HG03196 (cell line): ENCODE measurements at regions not wholly inside any gene's neighbourhood (a gene's known extent, or its start where the extent isn't known, plus 50 kb on each side); places are given as distances from the start of the nearest gene placed in this dataset.

Experiments
- ATAC-seq: cut with Tn5 transposase; IDR thresholded peaks from one replicate; pipeline ENCODE4 v1.9.1; 2021; ENCODE audit not compliant: unreplicated experiment

- ATAC-seq = no peak
Measured at GRCh38 chr13:79090552-79091124, 315.4 kb downstream of the RBM26 start.

DNA sequence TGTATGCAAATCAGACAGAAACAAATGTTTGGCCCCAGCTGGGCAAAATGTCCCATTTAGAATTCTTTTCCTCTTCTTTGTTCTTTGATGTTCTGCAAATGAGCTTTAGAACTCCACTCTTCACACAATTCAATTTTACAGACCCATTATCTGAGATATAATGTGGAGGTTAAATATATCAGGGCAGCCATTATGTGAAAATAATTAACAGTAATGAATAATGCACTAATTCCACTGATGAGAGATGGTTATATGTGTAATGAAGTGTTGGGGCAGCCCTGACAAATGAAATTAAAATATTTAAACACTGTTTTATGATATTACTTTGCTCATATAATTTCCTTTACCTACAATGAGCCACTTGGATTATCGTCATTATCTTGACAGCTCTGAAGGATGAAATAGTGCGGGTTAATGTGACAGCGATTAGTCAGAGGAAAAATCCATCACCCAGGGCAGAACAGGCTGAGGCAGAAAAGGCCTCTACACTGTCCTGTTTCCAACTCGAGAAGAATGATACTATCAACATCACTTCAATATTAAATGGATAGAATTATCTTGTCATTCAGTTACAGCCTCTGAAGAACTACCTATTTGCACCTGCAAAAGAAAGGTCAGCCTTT is 321.1 kb downstream of the RBM26 start:
- ATAC-seq = no peak

DNA sequence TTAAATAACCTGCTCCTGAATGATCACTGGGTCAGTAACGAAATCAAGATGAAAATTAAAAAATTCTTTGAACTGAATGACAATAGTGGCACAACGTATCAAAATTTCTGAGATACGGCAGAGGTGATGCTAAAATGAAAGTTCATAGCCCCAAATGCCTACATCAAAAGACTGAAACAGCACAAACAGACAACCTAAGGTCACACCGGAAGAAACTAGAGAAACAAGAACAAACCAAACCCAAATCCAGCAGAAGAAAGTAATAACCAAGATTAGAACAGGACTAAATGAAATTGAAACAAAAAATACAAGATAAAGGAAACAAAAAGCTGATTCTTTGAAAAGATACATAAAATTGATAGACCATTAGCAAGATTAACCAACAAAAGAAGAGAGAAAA is 324.1 kb downstream of the RBM26 start:
- no peak for ATAC-seq

DNA sequence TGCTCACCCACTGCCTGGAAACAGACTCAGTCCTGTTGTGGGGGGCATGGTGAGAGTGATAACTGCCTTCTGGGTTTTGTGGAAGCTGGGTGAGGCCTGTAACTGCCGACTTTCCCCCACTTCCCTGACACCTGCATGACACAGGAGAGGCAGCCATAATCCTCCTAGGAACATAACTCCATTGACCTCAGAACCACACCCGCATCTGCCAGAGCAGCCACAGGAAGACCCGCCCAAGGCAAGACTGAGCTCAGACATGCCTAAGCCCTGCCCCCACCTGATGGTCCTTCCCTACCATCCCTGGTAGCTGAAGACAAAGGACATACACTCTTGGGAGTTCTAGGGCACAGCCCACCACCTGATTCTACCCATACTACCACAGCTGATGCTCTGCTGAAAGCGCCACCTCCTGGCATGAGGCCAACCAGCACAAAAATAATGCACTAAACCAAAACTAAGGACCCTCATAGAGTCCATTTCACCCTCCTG is 326.7 kb downstream of the RBM26 start:
- ATAC-seq = no peak

DNA sequence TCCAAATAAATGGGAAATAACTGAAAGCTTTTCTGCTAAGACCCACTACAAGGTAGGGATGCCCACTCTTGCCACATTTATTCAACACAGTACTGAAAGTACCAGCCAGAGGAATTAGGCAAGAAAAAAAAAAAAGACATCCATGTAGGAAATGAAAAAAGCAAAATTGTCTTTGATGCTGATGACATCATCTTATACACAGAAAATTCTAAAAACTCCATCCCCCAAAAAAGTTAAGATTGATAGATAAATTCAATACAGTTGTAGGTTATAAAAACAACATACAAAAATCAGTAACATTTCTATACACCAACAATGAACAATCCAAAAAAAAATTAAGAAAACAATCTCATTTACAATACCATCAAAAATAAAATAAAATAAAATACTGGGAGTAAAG is 330.4 kb downstream of the RBM26 start:
- no peak for ATAC-seq

DNA sequence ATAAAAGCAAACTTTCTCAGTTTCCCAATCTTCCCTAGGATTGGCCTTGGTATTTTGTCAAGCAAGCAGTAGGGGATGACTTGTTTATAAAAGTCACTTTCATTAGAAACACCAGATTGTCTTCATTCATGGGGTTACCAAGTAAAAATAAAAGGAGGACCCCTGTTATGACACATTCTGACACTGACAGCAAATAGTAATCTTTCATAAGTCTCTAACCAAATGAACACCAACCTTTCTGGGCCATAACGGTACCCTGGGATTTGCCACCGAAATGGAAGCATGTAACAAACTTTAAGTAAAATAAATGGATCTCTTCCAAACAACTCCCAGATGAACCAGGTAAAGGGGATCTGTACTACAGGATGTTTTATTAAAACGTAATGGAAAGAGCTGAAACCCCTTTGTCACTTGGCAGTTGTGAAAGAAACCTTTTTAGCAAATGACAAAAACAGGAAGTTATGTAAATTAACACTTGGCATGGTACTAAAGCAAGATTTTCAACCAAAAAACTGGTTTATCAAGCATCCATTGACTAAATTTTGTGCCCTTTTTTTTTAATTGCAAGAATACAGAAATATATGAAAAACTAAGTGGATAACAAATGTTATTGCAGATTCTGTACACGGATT is 335.6 kb downstream of the RBM26 start:
- no peak for ATAC-seq

- no peak for ATAC-seq
Measured at GRCh38 chr13:79062291-79062690, 343.8 kb downstream of the RBM26 start.

- no peak for ATAC-seq
Measured at GRCh38 chr13:79060216-79060615, 345.8 kb downstream of the RBM26 start.

DNA sequence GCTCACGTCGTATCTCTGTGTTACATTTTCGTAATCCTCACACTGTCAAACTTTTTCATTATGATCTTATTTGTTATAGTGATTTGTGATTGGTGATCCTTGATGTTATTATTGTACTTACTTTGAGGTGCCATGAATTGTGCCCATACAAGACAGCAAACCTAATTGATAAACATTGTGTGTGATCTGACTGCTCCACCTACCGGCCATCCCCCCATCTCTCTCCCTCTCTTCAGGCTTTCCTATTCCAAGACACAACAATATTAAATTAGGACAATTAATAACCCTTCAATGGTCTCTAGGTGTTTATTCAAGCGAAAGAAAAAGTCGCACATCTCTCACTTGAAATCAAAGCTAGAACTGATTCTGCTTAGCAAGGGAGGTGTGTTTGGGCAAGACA is 349.3 kb downstream of the RBM26 start:
- no peak for ATAC-seq

DNA sequence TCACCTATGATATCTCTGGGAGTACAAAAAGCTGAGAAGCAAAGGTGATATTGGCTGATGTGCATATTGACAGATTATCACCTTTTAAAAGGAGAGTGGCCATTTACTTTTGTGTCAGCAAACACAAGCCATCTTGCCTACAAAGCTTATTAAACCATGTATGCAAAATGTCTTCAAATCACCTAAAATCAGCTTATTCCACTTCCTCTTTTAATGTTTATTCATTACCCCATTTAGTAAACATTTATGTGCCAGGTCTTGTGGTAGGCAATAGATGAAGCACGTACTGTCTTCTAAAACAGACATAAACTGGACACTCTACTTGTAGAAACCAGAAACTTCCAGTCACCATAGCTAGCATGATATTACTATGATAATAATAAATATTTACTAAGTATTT is 354.6 kb downstream of the RBM26 start:
- ATAC-seq = no peak

GRCh38 chr13:79044415-79044814 is 361.6 kb downstream of the RBM26 start:
- no peak for ATAC-seq

DNA sequence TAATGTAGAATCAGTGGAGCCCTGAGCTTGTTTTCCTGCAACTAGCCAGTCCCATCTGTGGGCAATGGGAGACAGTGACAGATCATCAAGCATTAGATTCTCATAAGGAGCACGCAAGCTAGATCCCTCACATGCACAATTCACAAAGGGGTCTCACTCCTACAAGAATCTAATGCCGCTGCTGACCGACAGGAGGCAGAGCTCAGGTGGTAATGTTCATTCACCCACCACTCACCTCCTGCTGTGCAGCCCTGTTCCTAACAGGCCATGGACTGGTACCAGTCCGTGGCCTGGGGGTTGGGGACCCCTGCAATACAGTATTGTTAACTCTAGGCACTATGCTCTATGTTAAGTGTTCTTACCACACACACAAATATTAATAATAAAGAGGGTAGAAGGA is 362.8 kb downstream of the RBM26 start:
- no peak for ATAC-seq

GRCh38 chr13:79037197-79037596 is 368.9 kb downstream of the RBM26 start:
- ATAC-seq = no peak

DNA sequence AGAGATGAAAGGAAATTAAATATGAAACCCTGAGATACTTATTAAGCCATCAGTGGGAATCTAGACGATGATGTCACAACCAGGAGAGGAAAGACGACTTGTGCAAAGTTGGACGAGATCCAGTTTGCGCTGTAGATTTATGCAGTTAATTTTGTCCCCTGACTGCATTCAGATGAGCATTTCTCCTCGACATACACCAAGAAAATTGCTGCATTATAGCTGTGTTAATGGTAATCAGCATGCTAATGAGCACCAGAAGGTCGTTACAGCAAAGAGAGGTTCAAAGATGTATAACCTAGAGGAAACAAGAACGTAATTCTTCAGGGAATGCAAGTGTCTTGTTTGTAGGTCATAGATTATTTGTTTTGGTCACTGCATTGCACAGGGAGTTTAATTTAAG is 371.7 kb downstream of the RBM26 start:
- ATAC-seq = no peak

GRCh38 chr13:79030513-79030912 is 371.6 kb upstream of the OBI1 start:
- no peak for ATAC-seq

GRCh38 chr13:79018166-79018565 is 359.2 kb upstream of the OBI1 start:
- ATAC-seq = no peak

DNA sequence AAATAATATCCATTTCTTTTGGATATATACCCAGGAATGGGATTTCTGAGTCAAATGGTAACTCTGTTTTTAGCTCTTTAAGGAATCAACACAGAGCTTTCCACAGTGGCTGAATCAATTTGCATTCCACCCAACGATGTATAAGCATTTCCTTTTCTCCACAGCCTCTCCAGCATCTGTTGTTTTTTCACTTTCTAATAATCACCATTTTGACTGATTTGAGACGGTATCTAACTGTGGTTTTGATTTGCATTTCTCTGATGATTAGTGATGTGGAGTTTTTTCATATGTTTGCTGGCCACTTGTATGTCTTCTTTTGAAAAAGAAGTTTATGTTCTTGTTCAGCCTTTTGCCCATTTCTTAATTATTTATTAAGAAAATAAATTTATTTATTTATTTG is 352.2 kb upstream of the OBI1 start:
- no peak for ATAC-seq

GRCh38 chr13:79003989-79004898 is 345.3 kb upstream of the OBI1 start:
- no peak for ATAC-seq

DNA sequence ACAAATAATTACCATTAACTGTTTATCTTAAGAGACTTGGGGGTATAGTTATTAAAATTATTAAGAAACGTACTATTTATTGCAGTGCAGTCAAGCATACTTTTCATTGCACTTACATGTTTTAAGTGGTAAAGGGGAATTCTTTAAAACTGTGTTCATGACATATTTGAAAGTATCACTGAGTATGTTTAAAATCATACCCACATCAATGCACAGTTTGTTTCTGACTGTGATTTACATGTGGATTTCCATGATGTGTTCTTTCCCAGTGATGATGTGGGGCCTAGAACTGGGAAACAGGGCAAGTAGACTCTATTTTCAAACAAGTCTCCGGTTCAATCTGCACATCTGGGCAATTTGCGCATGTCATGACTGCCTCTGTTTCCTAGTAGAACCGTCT is 340.5 kb upstream of the OBI1 start:
- no peak for ATAC-seq

DNA sequence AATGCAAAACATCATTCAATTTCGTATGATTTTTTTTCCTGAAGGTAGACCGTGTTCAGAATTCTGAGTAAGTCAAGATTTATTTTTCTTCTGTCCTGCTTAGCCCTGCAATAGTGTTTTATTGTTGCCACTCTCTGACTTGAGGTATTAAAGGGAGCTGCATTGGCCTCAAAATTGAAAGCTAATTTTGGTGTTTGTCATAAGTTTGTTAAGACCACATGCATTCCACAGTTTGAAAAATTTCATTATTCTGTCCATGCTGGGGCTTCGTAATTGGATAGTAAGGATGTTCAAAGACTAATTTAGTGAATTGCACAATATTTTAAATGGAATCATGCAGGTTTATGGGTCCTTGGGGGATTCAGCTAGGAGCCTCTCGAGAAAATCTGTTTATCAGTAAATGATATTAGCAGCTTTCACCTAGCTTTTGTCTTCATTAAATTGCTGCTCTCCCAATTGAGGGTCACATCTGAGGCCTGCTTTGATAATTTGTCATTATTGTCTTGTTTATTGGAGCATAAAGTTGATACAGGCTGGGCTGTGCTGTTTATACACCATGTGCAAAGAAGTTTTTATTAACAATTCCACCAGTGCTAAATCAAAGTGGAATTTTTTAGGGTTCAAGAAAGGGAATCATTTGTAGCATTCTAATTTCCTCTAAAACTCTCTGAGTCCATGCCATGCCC is 339.8 kb upstream of the OBI1 start:
- ATAC-seq = no peak
